Activated CD8-positive, alpha-beta memory T cell treated with anti-CD3 and anti-CD28 coated beads, Interleukin-2, amount 10 ng/mL, durations not matched to agents 7 days and 5 days (primary cell): ENCODE measurements at regions not wholly inside any gene's neighbourhood (a gene's known extent, or its start where the extent isn't known, plus 50 kb on each side); places are given as distances from the start of the nearest gene placed in this dataset.
"Not testable (repeated sequence)": the region's sequence is repeated elsewhere in the genome, so short reads cannot be mapped to it uniquely, and the experiment has no call there.

Experiments
- ATAC-seq: fragments of 150-1000 bp; cut with Tn5 transposase; one replicate; pipeline ENCODE4 v1.10.0; 2021; ENCODE audit warnings: moderate library complexity
- CTCF ChIA-PET: fragments of 350-600 bp; sonication (Branson Sonifier 250); formaldehyde crosslinking; loops from one replicate; lab custom pipeline; 2021; ENCODE audit warnings: antibody characterized with exemption; lab: Charles Lee
- DNase-seq: peaks from one replicate; pipeline ENCODE4 v3.0.0-alpha.2; 2020
- H3K27ac Mint-ChIP-seq: one replicate; pipeline ENCODE4 v1.8.0; 2021; ENCODE audit warnings: mild to moderate bottlenecking, mixed read lengths
- H3K27me3 Mint-ChIP-seq: one replicate; pipeline ENCODE4 v1.8.0; 2021; ENCODE audit warnings: mixed read lengths
- H3K36me3 Mint-ChIP-seq: one replicate; pipeline ENCODE4 v1.8.0; 2021; ENCODE audit warnings: mild to moderate bottlenecking, mixed read lengths
- H3K4me1 Mint-ChIP-seq: one replicate; pipeline ENCODE4 v1.8.0; 2021; ENCODE audit warnings: mixed read lengths
- H3K4me3 Mint-ChIP-seq: one replicate; pipeline ENCODE4 v1.8.0; 2021; ENCODE audit warnings: mild to moderate bottlenecking, moderate library complexity, mixed read lengths
- H3K9me3 Mint-ChIP-seq: one replicate; pipeline ENCODE4 v1.8.0; 2022; ENCODE audit warnings: low read depth, mixed read lengths

DNA sequence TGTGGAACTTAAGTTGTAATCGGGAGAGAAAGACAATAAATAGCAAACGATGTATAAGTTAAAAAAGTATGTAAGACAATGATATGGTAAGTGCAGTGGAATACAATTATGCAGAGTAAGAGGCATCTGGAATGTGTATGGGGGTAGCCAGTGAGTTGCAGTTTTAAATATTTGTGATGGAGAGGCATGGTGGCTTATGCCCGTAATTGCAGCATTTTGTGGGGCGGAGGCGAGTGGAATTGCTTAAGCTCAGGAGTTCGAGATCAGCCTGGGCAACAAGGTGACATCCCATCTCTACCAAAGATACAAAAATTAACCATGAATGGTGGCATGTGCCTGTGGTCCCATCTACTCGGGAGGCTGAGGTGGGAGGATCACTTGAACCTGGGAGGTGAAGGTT, 52.5 kb upstream of the WDFY3 start:
- no peak for DNase-seq
- no peaks in the 10 kb centered on the region for H3K36me3 Mint-ChIP-seq
- no peak for ATAC-seq
- no peaks in the 10 kb centered on the region for H3K4me1 Mint-ChIP-seq
- peaks cover 3% of the 10 kb centered on the region for H3K9me3 Mint-ChIP-seq
- no peaks in the 10 kb centered on the region for H3K27me3 Mint-ChIP-seq
- no peak overlapping the region for H3K27ac Mint-ChIP-seq
- no peak overlapping the region for H3K4me3 Mint-ChIP-seq
- CTCF ChIA-PET = no interaction called here

GRCh38 chr4:85019411-85019810, 52.9 kb upstream of the WDFY3 start:
- DNase-seq (no peak), ATAC-seq (no peak)
- no peaks in the 10 kb centered on the region for H3K27me3 Mint-ChIP-seq
- no peaks in the 10 kb centered on the region for H3K36me3 Mint-ChIP-seq
- no peak overlapping the region for H3K4me3 Mint-ChIP-seq
- H3K27ac Mint-ChIP-seq = no peak overlapping the region
- H3K9me3 Mint-ChIP-seq = peaks cover 3% of the 10 kb centered on the region
- no peaks in the 10 kb centered on the region for H3K4me1 Mint-ChIP-seq
- CTCF ChIA-PET = no interaction called here

GRCh38 chr4:85024671-85025070, 58.2 kb upstream of the WDFY3 start:
- H3K4me1 Mint-ChIP-seq = no peaks in the 10 kb centered on the region
- ATAC-seq (no peak), DNase-seq (no peak)
- CTCF ChIA-PET = no interaction called here
- H3K27me3 Mint-ChIP-seq = no peaks in the 10 kb centered on the region
- H3K27ac Mint-ChIP-seq = no peak overlapping the region
- no peak overlapping the region for H3K4me3 Mint-ChIP-seq
- no peaks in the 10 kb centered on the region for H3K36me3 Mint-ChIP-seq
- H3K9me3 Mint-ChIP-seq = no peaks in the 10 kb centered on the region

DNA sequence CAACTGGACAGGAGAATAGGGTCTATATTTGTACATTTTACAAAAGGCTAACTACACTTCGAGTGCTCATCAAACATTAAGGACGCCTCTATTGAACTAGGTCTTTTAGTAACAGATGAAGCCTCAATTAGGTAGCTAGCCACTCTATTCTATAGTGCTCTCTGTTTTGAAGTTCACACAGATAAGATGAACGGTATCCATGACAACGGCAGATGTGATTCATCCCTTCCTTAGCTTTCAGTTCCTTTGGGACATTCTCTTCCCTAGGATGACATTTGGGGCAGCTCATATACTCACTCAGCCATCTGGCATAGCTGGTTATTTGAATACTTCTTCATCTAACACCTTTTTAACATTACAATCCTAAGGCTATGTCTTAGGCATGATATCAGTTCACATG, 62.4 kb upstream of the WDFY3 start:
- Mint-ChIP-seq H3K36me3 (no peaks in the 10 kb centered on the region), H3K27ac (no peak overlapping the region), H3K9me3 (no peaks in the 10 kb centered on the region), H3K27me3 (no peaks in the 10 kb centered on the region), H3K4me1 (no peaks in the 10 kb centered on the region), H3K4me3 (no peak overlapping the region)
- CTCF ChIA-PET = no interaction called here
- no peak for DNase-seq
- no peak for ATAC-seq

DNA sequence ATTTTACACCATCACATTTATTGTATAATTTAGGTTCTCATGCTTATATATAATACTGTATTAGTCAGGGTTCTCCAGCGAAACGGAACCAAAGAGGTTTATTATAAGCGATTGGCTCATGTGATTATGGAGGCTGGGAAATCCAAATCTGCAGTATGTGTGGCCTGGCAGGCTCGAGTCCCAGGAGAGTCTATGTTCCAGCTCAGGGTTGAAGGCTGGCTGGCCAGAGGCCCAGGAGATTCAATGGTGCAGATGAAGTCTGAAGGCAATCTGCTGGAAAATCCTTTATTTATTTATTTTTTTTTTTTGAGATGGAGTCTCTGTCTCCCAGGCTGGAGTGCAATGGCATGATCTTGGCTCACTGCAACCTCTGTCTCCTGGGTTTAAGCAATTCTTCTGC, 63.0 kb upstream of the WDFY3 start:
- ATAC-seq = no peak
- H3K4me1 Mint-ChIP-seq = no peaks in the 10 kb centered on the region
- DNase-seq = no peak
- no peak overlapping the region for H3K27ac Mint-ChIP-seq
- peaks cover 4% of the 10 kb centered on the region for H3K9me3 Mint-ChIP-seq
- no peaks in the 10 kb centered on the region for H3K36me3 Mint-ChIP-seq
- CTCF ChIA-PET = no interaction called here
- no peaks in the 10 kb centered on the region for H3K27me3 Mint-ChIP-seq
- no peak overlapping the region for H3K4me3 Mint-ChIP-seq

DNA sequence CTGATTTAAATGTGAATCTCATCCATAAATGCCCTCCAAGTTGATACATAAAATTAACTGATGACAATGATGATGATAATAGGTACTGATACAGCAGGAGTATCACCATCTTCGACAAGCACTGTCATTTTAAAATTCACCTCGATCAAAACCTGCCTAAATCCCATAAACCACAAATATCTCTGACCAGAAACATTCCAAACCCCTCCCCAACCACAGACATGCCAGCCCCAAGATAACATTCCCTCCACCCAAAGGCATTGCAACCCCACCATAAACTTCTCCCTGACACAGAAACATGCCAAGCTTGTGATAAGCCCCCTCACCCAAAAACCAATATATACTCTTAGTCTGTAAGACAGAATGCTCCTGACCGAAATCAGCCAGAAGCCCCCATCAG, 63.7 kb upstream of the WDFY3 start:
- no peak for DNase-seq
- ATAC-seq = no peak
- CTCF ChIA-PET = no interaction called here
- peaks cover 4% of the 10 kb centered on the region for H3K9me3 Mint-ChIP-seq
- H3K4me1 Mint-ChIP-seq = no peaks in the 10 kb centered on the region
- H3K27me3 Mint-ChIP-seq = no peaks in the 10 kb centered on the region
- no peaks in the 10 kb centered on the region for H3K36me3 Mint-ChIP-seq
- H3K27ac Mint-ChIP-seq = no peak overlapping the region
- H3K4me3 Mint-ChIP-seq = no peak overlapping the region

DNA sequence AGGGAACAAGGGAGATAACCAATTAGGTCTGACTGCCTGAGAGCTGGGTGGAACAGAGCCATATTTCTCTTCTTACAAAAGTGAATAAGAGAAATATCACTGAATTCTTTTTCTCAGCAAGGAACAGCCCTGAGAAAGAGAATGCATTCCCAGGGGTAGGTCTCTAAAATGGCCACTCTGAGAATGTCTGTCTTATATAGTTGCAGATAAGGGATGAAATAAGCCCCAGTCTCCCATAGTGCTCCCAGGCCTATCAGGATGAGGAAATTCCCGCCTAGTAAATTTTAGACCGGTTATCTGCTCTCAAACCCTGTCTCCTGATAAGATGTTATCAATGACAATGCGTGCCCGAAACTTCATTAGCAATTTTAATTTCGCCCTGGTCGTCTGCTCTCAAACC, 67.3 kb upstream of the WDFY3 start:
- H3K9me3 Mint-ChIP-seq, H3K27me3 Mint-ChIP-seq, DNase-seq, H3K4me3 Mint-ChIP-seq, H3K36me3 Mint-ChIP-seq, CTCF ChIA-PET, ATAC-seq, H3K4me1 Mint-ChIP-seq, H3K27ac Mint-ChIP-seq: not testable (repeated sequence)

DNA sequence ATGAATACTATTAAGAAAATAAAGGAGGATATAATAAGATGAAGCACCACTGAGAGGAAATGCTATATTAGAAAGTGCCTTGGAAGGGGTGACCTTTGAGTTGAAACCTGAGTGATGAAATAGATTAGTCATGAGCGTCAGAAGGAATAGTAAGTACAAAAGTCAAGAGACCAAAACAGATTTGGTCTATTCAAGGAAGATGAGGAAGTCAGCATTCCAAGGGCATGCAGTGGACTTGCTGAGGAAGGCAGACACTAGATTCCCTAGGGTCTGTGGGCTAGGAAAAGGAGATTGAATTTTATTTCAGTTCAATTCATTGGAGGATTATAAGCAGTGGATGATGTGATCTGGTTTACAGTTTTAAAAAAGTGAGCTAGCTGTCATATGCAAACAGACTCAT, 73.0 kb upstream of the WDFY3 start:
- H3K36me3 Mint-ChIP-seq = no peaks in the 10 kb centered on the region
- H3K9me3 Mint-ChIP-seq = no peaks in the 10 kb centered on the region
- no peak for ATAC-seq
- no peak overlapping the region for H3K4me3 Mint-ChIP-seq
- CTCF ChIA-PET = no interaction called here
- no peaks in the 10 kb centered on the region for H3K27me3 Mint-ChIP-seq
- no peaks in the 10 kb centered on the region for H3K4me1 Mint-ChIP-seq
- H3K27ac Mint-ChIP-seq = no peak overlapping the region
- DNase-seq = no peak

DNA sequence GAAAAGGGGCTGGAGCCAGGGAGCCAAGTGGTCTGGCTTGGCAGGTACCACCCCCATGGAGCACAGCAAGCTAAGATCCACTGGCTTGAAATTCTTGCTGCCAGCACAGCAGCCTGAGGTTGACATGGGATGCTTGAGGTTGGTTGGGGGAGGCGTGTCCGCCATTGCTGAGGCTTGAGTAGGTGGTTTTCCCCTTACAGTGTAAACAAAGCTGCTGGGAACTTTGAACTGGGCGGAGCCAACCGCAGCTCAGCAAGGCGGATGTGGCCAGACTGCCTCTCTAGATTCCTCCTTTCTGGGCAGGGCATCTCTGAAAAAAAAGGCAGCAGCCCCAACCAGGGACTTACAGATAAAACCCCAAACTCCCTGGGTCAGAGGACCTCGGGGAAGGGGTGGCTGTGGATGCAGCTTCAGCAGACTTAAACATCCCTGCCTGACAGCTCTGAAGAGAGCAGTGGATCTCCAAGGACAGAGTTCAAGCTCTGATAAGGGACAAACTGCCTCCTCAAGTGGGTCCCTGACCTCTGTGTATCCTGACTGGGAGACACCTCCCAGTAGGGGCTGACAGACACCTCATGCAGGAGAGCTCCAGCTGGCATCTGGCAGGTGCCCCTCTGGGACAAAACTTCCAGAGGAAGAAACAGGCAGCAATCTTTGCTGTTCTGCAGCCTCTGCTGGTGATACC, 77.5 kb upstream of the WDFY3 start:
- peak; percentile 43 for DNase-seq
- H3K27me3 Mint-ChIP-seq, H3K9me3 Mint-ChIP-seq, H3K4me3 Mint-ChIP-seq, CTCF ChIA-PET, H3K27ac Mint-ChIP-seq, H3K4me1 Mint-ChIP-seq, ATAC-seq, H3K36me3 Mint-ChIP-seq: not testable (repeated sequence)

DNA sequence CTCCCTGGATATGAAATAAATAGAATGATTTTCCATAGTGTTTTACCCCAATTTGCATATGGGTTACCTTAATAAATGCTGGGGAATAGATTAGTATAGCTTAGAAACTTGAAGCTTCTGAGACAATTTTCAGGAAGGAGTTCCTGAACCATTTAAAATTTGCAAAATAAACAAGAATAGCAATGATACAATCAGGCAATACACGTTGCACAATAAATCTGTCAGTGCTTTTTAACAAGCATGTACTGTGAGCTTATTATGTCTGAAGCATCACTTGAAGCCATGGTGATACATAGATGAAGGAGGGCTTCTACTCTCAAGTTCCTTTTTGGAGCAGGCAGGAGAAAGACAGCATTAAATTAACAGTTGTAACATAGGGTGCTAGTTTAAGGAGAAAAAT, 84.2 kb upstream of the WDFY3 start:
- no peaks in the 10 kb centered on the region for H3K36me3 Mint-ChIP-seq
- no peak overlapping the region for H3K27ac Mint-ChIP-seq
- H3K4me1 Mint-ChIP-seq = no peaks in the 10 kb centered on the region
- no peak overlapping the region for H3K4me3 Mint-ChIP-seq
- ATAC-seq = no peak
- CTCF ChIA-PET = interaction anchor here (1.3 kb wide), 1 partner anchor 34 kb away, joined by 4 read pairs; no protein-coding TSS in a partner anchor
- peaks cover 2% of the 10 kb centered on the region for H3K9me3 Mint-ChIP-seq
- no peaks in the 10 kb centered on the region for H3K27me3 Mint-ChIP-seq
- DNase-seq = no peak

DNA sequence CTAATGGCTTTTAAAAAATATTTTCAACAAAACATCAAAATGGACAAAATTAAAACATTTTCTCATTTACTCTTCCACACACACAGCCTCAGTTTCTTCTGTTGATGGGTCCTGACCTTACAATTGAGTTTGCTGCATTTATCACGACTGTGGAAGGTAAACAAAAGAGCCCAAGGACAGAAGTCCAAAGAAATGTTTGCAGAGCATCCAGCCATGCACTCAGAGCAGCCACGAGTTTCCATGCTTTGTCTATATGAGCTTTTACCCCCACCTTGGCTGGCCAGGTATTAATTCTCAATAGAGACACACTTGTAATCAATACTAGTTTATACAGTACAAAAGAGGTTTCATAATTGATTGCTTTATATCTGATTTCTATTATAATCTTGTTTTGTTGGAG, 85.0 kb upstream of the WDFY3 start:
- no peak for ATAC-seq
- no peak for DNase-seq
- H3K4me3 Mint-ChIP-seq = no peak overlapping the region
- peaks cover 2% of the 10 kb centered on the region for H3K9me3 Mint-ChIP-seq
- CTCF ChIA-PET = no interaction called here
- no peaks in the 10 kb centered on the region for H3K36me3 Mint-ChIP-seq
- H3K27ac Mint-ChIP-seq = no peak overlapping the region
- H3K27me3 Mint-ChIP-seq = no peaks in the 10 kb centered on the region
- no peaks in the 10 kb centered on the region for H3K4me1 Mint-ChIP-seq

DNA sequence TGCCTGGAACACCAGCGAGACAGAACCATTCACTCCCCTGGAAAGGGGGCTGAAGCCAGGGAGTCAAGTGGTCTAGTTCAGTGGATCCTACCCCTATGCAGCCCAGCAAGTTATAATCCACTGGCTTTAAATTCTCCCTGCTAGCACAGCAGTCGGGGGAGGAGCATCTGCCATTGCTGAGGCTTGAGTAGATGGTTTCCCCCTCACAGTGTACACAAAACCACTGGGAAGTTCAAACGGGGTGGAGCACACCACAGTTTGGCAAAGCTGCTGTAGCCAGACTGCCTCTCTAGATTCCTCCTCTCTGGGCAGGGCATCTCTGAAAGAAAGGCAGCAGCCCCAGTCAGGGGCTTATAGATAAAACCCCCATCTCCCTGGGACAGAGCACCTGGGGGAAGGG, 88.4 kb upstream of the WDFY3 start:
- H3K4me1 Mint-ChIP-seq, DNase-seq, ATAC-seq, CTCF ChIA-PET, H3K9me3 Mint-ChIP-seq, H3K27ac Mint-ChIP-seq, H3K27me3 Mint-ChIP-seq, H3K36me3 Mint-ChIP-seq, H3K4me3 Mint-ChIP-seq: not testable (repeated sequence)

DNA sequence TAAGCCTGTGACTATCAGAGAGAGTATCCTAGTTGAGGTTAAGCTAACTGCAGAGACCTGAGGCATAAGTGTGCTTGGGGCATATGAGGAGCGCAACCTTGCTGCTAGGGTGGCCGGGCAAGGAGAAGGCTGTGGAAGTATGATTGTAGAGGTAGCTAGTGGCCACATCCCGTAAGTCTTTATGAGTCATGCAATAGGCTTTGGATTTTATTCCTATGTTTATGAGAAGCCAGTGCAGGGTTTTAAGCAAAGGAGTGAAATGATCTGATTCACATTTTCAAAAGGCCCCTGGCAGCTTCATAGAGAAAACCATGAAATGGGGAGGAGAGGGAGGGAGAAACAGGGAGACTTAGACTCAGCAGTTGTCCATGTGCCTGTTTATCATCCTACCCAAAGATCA, 92.1 kb upstream of the WDFY3 start:
- CTCF ChIA-PET = no interaction called here
- Mint-ChIP-seq H3K36me3 (no peaks in the 10 kb centered on the region), H3K27ac (no peak overlapping the region), H3K4me3 (no peak overlapping the region), H3K27me3 (no peaks in the 10 kb centered on the region), H3K4me1 (no peaks in the 10 kb centered on the region), H3K9me3 (no peaks in the 10 kb centered on the region)
- ATAC-seq = no peak
- no peak for DNase-seq

DNA sequence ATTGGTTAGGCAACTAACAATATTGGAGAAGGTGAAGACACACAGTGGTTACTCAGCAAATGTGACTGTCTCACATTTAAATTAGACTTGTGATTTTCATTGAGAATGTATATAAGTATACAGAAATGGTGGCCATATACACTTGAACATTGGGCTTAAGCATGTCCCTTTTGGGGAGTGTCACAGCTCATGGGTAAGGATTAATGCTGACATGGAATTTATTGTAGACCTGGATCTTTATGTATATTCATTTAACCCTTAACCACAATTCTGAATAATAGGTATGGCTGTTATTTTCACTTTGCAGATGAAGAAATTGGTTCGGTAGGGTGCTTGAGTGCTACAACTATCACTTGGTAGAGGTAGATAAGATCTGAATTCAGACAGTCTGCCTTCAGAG, 95.5 kb upstream of the WDFY3 start:
- ATAC-seq (no peak), DNase-seq (no peak)
- H3K9me3 Mint-ChIP-seq = no peaks in the 10 kb centered on the region
- no peak overlapping the region for H3K27ac Mint-ChIP-seq
- H3K27me3 Mint-ChIP-seq = no peaks in the 10 kb centered on the region
- no peaks in the 10 kb centered on the region for H3K36me3 Mint-ChIP-seq
- no peak overlapping the region for H3K4me3 Mint-ChIP-seq
- CTCF ChIA-PET = no interaction called here
- no peaks in the 10 kb centered on the region for H3K4me1 Mint-ChIP-seq

DNA sequence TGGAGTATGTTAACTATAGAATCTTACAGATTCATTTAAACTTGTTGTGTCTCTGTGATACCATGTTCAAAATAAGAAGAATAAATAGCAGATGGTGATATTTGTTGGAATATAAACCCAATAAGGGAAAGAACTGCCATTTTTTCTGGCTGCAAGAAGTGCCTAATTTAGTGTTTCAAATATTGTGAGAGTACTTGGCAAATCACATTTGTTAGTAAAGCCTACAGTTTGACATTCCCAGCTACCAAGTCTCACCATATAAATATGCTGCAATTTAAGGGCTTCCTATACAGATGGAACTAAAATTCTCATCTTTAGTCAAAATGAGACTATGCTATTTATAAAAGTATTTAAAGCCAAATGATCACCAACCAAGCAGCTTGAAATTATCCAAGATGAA, 96.0 kb upstream of the WDFY3 start:
- ATAC-seq = no peak

More for the DNA sequence above, 96.0 kb upstream of the WDFY3 start:
- CTCF ChIA-PET = no interaction called here
- no peaks in the 10 kb centered on the region for H3K9me3 Mint-ChIP-seq
- H3K4me1 Mint-ChIP-seq = no peaks in the 10 kb centered on the region
- no peak overlapping the region for H3K4me3 Mint-ChIP-seq
- H3K27ac Mint-ChIP-seq = no peak overlapping the region
- no peak for DNase-seq
- no peaks in the 10 kb centered on the region for H3K27me3 Mint-ChIP-seq
- H3K36me3 Mint-ChIP-seq = no peaks in the 10 kb centered on the region
